GM18507 (cell line): ENCODE measurements at regions not wholly inside any gene's neighbourhood (a gene's known extent, or its start where the extent isn't known, plus 50 kb on each side); places are given as distances from the start of the nearest gene placed in this dataset.

Experiments
- DNase-seq: peaks from one replicate; pipeline ENCODE4 v3.0.0; 2011; ENCODE audit warnings: low read depth; ENCODE audit not compliant: insufficient read length; ENCODE audit errors: extremely low spot score
- FAIRE-seq: peaks from 2 replicates; lab custom pipeline; 2011; peaks lifted over from hg19 to GRCh38; lab: Jason Lieb, UNC

DNA sequence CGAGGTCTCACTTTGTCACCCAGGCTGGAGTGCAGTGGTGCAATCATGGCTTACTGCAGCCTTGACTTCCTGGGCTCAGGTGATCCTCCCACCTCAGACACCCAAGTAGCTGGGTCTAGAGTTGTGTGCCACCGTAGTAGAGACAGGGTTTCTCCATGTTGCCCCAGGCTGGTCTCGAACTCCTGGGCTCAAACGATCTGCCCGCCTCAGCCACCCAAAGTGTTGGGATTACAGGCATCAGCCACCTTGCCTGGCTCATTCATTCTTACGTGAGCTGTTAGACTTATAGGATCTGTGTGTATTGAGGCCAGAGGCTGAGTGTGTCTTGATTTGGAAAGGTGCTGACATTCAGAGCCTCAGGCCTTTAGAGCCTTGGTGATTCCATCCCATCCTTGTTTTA is 128.1 kb downstream of the SLC25A47 start:
- no peak for FAIRE-seq
- no peak for DNase-seq

DNA sequence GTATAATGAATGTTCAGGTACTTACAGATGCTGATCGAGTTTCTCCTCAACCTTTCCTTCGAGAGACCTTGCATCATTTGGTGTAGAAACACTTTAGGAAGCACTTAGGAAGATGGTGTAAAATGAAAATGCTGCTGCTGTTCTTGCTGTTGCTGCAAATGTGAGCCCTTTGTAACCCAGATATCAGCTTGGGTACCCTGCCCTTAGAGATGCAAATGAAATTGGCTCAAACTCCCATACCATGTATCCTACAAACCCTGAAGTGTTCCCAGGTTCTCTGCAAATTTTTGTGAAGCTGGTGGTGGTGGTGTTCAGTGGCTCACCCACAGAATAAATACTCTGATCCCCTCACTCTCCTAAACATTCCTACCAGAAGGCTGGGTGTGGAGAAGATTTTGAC is 130.8 kb downstream of the SLC25A47 start:
- no peak for DNase-seq
- FAIRE-seq, result no peak

DNA sequence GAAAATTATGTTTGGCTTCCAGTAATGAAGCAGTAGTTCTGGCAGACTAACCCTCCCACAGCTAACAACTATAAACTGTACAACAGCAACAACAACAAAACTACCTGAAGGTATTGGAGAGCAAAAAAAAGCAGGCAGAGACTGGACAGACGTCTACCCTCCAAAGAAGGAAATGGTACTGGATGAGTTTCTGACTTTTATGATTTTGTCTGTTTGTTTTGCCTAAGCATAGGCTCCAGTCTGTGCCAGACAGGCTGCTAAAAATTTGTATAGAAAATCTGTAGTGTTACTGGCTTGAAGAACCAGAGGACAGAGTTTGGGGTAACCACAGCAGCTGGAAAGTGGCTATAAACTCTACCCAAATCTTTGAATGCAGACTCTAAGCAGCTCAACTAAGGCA is 131.3 kb downstream of the SLC25A47 start:
- DNase-seq (no peak), FAIRE-seq (no peak)

DNA sequence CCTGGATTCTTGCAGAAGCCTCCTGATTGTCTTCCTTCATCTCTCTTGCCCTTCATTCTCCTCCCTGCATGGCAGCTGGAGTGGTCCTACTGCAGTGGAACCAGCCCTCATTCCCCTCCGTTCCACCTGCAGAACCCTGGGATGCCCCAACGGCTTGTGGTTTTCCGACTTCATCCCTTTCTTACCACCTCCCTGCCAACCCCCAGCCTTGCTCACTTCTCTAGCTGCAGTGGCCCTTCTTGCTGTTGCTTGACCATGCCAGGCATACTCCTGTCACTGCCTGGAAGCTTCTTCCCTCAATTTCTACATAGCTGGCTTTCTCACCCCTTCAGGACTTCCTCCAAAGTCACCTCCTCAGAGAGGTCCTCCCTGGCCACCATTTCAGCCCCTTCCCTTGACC is 123.3 kb downstream of the BEGAIN start:
- no peak for FAIRE-seq

DNA sequence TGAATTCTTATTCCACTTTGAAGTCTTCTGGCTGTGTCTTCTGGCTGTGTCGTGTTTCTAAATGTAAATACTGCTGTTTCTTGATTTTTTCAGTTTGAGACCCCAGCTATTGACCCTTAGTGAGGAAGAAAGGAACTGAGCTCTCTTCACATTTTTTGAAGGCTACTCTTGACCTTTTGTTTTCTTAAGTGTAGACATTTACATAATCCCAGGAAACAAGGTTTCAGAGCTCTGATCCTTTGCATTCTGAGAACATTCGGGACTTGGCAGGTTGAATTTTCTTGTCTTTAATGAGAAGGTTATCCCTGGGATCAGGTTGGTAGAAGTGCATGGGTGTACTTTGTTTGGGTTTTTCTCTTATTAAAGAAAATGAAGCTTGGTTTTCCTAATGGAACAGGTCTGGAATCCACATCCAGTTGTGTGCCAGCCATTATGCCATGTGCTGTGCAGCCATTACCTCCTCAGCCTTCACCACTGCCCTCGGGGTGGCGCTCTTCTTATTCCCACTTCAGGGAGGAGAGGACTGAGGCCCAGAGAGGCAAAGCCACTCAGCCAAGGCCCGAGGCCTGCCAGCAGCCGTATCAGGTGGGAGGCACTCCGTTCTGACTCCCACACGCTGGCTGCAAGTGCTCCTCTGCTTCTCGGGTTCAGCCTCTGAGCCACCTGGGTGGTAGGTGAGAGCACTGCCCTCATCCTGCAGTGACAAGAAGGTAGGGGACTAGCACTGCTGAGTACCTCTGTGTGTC is 120.9 kb downstream of the BEGAIN start:
- DNase-seq, result no peak
- no peak for FAIRE-seq

More for the DNA sequence above, 123.3 kb downstream of the BEGAIN start:
- DNase-seq, result no peak

DNA sequence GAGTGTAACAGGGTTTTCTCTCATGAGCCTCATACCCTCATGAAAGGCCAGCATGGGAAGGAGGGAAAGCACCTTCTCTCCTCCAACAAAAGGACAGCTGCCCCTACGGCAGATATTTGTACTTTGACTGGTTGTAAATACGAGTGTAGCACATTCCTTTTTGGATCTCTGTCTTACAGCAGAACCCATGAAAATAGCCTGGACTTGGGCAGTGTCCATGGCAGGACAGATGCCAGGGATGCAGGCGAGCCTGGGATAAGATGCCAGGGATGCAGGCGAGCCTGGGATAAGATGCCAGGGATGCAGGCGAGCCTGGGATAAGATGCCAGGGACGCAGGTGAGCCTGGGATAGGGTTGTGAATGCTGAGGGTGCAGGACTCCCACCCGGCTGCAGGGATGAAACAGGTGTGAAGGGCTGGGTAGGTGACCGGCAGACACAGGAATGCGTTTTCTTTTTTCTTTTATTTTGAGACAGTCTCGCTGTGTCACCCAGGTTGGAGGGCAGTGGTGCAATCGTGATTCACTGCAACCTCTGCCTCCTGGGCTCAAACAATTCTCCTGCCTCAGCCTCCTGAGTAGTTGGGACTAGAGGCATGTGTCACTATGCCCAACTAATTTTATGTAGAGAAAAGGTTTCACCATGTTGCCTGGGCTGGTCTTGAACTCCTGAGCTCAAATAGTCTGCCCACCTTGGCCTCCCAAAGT is 120.0 kb downstream of the BEGAIN start:
- FAIRE-seq, result no peak

DNA sequence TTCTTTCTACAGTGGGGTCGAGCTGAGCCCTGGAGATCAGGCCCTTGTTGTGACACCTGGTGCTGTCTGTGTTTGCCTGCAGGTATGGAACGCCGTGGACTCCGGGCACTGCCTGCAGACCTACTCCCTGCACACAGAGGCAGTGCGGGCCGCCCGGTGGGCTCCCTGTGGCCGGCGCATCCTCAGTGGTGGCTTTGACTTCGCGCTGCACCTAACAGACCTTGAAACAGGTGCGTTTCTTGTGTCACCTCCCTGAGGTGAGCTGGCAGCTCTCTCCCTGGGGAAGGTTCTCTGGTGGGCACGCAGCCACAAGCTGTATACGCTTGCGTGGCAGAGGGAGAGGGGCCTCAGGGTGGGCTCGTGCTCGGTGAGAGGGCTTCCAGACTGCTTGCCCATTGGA is 119.3 kb downstream of the BEGAIN start:
- DNase-seq, result no peak
- FAIRE-seq, result no peak

More for the DNA sequence above, 120.0 kb downstream of the BEGAIN start:
- DNase-seq, result no peak

DNA sequence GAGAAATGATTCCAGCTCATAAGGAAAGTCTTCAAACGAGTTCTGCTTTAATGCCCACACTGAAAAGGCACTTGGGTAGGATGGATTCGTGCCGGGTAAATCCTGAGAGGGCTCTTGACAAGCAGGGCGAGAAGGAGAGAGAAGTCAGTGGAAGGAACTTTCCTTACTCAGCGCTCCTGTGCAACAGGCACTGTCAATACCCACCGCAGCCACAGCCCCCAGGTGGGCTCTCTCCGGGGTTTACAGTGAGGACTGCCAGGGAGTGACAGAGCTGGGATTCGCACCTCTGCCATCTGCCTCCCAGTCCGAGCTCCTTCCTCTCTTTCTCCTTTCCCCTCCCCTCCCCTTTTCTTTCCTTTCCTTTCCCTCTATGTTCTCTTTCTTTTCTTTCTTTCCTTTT is 118.7 kb downstream of the BEGAIN start:
- no peak for FAIRE-seq
- no peak for DNase-seq

DNA sequence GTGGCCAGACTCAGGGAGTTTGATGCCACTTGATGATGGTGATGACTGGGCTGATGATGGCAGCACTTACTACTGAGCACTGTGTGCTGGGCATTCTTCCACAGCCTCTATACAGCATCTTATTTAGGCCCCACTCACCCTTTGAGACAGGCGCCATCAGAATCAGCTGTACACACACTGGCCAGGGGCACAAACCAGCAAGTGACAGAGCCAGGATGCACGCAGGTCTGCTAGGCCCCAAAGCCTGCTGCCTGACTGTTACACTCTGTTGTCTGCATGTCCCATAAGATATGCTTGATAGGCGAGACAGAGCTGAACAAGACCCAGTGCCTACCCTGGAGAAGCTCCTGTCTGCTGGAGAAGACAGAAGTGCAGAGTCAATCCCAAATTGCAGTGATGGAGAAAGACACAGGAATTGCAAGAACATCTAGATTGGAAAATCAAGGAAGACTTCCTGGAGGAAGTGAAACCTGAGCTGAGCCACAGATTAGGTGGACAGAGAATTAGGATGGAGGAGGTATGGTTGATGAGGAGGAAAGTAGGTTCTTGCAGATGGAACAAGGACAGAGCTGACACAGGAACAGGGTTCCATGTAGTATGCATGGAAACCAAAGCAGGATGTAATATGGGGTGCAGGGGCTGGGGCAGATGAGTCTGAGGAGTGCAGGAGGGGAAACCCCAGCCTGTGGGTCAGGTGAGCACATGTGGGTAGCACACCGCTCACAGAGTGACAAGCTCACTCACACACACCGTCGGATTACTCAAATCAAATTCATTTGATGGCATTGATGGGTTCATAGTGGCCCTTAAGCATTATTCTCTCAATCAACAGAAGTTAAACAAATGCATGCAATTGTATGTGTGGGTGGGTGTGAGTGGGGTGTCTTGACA is 117.3 kb downstream of the BEGAIN start:
- DNase-seq (no peak), FAIRE-seq (no peak)

DNA sequence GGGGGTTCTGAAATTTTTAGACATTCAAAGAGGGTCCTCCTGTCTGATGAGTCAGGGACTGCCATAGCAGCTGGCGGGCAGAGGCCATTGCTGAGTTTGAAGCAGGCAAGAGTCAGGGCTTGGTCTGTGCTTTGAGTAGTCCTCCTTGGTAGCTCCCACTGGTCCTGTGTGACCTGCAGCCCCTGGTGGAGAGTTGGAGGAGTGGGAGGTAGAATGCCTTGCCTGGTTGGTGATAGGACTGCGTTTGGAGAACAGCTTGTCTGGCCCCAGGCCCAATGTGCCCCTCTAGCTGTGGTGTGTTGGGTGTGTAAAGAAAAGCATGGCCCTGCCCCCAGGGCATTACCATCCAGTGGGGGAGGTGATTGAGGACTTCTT is 116.7 kb downstream of the BEGAIN start:
- no peak for FAIRE-seq
- DNase-seq, result no peak

DNA sequence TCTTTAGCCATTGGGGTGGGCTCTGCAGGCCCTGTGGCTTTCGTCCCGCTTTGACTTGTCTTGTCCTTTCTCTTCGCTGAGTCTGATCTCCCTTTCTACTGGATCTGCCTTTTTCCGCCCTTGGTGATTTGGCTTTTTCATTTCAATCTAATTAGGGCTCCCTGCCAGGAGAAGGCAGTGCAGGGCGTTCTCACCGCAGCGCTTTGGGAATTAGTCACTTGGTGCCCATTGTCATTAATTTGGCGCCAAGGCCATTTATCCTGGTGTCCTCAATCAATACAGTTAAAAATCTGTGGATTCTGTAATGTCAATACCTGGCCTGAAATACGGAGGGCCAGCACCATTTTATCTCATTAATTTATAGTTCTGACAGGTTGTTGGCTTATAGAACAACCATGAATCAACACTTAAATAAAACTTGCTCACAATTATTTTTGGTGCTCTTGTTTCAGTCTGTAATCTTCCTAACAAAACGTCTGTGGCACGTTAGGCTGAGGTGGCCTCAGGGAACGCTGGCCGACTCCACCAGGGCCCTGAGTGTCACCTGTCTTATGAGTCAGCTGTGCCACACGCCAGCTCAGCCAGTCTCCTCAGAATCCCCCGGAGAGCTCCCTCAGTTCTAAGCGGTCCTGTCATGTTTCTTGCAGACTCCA is 115.7 kb downstream of the BEGAIN start:
- DNase-seq (no peak), FAIRE-seq (no peak)

DNA sequence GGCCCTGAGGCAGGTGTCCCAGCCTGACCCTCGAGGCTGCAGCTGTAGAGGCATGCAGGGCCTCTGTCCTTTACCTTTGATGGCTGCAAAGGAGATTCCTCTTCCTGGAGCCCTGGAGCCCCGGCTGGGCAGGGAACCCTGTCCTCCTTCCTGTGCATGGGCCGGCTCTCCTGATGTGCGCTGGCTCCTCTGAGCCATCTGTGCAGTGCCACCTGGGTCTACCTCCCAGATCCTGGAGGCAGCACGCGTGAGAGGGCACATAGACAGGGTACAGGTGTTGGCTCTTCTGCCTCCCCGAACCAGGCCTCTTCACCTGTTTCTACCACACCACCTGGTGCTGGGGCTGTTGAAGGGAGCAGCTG is 115.1 kb downstream of the BEGAIN start:
- DNase-seq (no peak), FAIRE-seq (no peak)

DNA sequence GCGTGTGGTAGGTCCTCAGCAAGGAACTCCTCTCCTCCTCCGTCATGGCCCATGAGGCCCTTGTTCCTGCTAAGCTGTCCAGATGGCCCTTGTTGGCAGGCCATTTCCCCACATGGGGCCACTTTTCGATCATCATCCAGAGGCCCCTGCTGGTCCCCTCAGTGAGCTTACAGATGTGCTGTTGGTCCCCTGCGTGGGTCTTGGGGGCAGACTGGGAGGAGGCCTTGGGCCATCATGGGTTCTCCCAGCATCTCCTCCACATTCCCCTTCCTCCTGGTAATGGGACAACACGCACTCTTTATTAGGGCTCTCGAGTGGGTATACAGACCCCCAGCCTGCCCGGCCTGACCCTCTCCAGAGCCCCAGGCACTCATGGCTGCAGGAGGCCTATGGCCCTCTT is 114.7 kb downstream of the BEGAIN start:
- FAIRE-seq (no peak), DNase-seq (no peak)

DNA sequence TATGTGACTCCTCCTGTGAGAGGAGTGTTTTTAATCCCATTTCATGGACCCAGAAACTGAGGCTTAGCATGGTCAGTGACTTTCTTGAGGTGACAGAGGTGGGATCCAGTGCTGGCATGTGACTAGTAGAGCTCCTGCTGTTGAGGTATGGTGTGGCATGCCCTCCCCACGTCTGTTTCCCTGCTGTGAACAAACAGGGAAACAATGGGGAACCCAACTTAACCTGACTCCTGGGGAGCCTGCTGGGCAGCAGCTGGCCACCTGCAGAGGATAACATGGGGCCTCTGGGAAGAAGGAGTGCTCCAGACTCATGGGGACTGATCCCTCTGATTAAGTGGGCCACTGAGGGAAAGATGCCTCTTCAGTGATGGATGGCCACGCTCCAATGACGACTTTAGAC is 114.0 kb downstream of the BEGAIN start:
- FAIRE-seq (no peak), DNase-seq (no peak)

DNA sequence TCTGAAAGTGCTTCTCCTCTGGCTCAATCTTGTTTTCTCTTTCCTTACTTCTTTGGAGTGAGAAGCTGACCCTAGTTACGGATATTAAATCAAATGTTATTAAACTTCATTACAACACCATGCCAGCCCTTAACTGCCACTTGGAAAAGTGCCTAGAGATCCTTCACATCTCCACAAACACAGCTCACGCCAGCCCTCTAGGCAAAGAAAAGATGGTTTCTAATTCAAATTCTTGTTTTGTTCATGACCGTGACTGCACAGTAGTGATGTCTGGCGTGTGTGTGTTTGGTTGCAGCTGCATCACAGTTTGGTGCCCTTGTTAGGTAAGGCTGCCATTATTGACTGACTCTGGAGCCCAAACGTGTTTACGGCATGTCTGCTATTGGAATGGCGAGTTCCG is 113.0 kb downstream of the BEGAIN start:
- FAIRE-seq (no peak), DNase-seq (no peak)

DNA sequence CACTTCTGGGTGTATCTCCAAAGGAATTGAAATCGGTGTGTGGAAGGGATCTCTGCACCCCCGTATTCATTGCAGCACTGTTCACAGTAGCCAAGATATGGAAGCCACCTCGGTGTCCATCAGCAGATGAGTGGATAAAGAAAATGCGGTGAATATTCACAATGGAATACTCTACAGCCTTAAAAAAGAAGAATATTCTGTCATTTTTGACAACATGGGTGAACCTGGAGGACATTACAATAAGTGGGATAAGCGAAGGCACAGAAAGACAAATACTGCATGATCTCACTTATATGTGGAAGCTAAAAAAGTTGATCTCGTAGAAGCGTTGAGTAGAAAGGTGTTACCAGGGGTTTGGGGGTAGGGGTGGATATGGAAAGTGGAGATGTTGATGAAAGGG is 111.9 kb downstream of the BEGAIN start:
- no peak for FAIRE-seq
- DNase-seq, result no peak

DNA sequence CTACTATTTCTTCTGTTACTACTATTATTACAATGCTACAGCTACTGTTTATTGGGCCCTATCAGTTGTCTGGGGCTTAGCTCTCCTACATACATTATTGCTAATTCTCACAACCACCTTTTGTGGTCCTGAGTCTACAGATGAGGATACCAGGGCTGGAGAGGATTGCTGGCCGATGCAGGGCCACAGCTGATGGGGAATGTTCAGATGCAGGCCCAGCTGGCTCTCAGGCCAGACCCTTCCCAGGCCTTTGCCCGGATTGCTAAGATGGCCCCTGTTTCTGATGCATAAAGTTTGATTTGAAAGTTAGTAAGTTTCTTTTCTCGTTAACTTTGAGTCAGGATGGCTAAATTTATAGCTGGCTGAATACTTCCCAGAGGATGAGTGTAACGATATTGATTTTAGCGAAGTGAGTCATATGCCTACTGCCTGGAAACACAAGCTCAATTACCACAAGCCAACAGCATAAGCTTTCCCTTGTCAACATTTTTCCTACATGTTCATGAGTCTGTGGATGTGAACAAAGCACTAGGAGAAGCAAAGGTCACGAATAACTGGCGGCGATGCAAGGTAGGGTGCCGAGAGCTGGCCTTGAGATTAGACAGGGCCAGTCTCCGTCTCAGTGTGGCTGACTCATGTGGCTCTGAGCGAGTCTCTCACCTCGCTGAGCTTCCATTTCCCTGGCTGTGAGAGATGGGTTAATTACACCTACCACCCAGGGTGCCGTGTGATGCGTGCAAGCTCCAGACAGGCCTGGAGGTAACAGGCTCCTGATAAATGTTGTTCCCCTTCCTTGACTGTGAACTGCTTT is 111.0 kb downstream of the BEGAIN start:
- no peak for DNase-seq
- no peak for FAIRE-seq

DNA sequence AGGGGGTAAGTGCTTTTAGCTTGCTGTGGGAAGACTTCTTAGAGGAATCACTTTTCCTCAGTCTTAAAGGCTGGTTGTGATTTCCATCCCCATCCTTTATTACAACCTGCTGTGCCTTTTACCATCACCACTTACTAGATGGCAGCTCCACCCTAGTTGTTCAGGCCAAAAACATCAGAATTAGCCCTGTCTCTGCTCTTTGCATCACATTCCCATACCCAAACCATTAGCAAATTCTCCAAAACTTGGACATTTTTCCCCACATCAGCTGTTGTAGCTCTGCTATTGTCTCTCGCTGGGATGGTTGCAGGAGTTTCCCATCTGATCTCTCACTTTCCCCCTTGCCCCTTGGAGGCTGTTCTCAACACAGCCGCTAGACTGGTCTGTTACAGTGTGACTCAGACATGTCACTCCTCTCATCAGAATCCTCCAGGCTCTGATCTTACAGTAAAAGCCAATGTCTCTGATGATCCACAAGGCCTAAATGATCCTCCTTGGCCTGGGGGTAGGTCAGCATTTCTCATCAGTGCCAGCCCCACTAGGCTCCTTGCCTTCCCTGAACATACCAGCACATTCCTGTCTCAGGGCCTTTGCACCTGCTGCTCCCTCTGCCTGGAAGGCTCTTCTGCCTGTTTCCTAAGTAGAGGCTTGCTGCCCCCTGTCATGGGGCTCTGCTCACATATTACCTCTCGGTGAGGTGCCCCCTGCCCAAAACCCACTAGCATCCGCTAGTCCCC is 102.5 kb downstream of the BEGAIN start:
- DNase-seq (no peak), FAIRE-seq (no peak)
